PC-9 (cell line): ENCODE measurements at regions not wholly inside any gene's neighbourhood (a gene's known extent, or its start where the extent isn't known, plus 50 kb on each side); places are given as distances from the start of the nearest gene placed in this dataset.

Experiments used
- BruUV-seq: library from RNA; stranded (reverse); fragments of 400-500 nt; replicated peaks from 2 replicates; lab custom pipeline; 2021; lab: Mats Ljungman, UMichigan
- CTCF ChIA-PET: fragments of 300-600 bp; sonication (Branson Sonifier 250); formaldehyde crosslinking; loops from one replicate; lab custom pipeline; 2022; ENCODE audit warnings: antibody characterized with exemption; lab: Charles Lee
- POLR2A ChIA-PET: fragments of 300-600 bp; sonication (Branson Sonifier 250); formaldehyde crosslinking; loops from one replicate; lab custom pipeline; 2022; ENCODE audit warnings: antibody characterized with exemption; ENCODE audit not compliant: unreplicated experiment; lab: Charles Lee
- DNase-seq, 2 experiments: peaks; one replicate each; pipeline versions ENCODE4 v3.0.0 to v3.0.0-alpha.2; 2015 to 2022; ENCODE audit warnings: mixed read lengths in 1 of 2
- H2AFZ ChIP-seq: fragments of 200-600 bp; sonication (generic); 2 replicates; pipeline ENCODE4 v1.8.1; 2017; ENCODE audit warnings: antibody characterized with exemption
- H3F3A ChIP-seq: fragments of 200-600 bp; sonication (generic); 2 replicates; pipeline ENCODE4 v1.8.1; 2017; ENCODE audit warnings: antibody characterized with exemption, mild to moderate bottlenecking, low read depth; ENCODE audit not compliant: insufficient read depth
- H3K27ac ChIP-seq: fragments of 200-600 bp; sonication (generic); 2 replicates; pipeline ENCODE4 v1.6.1; 2016; ENCODE audit warnings: mixed run types
- H3K27me3 ChIP-seq: fragments of 200-600 bp; sonication (generic); 2 replicates; pipeline ENCODE4 v1.6.1; 2016; ENCODE audit warnings: low read depth, mixed run types; ENCODE audit not compliant: insufficient read depth
- H3K36me3 ChIP-seq: fragments of 200-600 bp; sonication (generic); 2 replicates; pipeline ENCODE4 v1.6.1; 2016; ENCODE audit warnings: low read depth, mixed run types
- H3K4me1 ChIP-seq: fragments of 200-600 bp; sonication (generic); replicated peaks from 2 replicates; pipeline ENCODE4 v1.6.1; 2016; ENCODE audit warnings: mixed run types; ENCODE audit not compliant: insufficient read depth
- H3K4me2 ChIP-seq: fragments of 200-600 bp; sonication (generic); 2 replicates; pipeline ENCODE4 v1.6.1; 2017; ENCODE audit warnings: mixed run types
- H3K4me3 ChIP-seq: fragments of 200-600 bp; sonication (generic); 2 replicates; pipeline ENCODE4 v1.6.1; 2016; ENCODE audit warnings: mixed run types
- H3K79me2 ChIP-seq: fragments of 200-600 bp; sonication (generic); 2 replicates; pipeline ENCODE4 v1.6.1; 2017; ENCODE audit warnings: low read depth, mixed run types
- H3K9me2 ChIP-seq: fragments of 200-600 bp; sonication (generic); 2 replicates; pipeline ENCODE4 v1.8.1; 2017; ENCODE audit warnings: mild to moderate bottlenecking; ENCODE audit not compliant: insufficient read depth
- H3K9me3 ChIP-seq: fragments of 200-600 bp; sonication (generic); 2 replicates; pipeline ENCODE4 v1.8.1; 2016; ENCODE audit warnings: low read depth; ENCODE audit not compliant: insufficient read depth
- H4K20me1 ChIP-seq: fragments of 200-600 bp; sonication (generic); 2 replicates; pipeline ENCODE4 v1.8.1; 2017; ENCODE audit not compliant: insufficient read depth
- CTCF ChIP-seq: fragments of 200-600 bp; sonication (generic); conservative IDR thresholded peaks from 2 replicates; pipeline ENCODE4 v1.6.1; 2017; ENCODE audit warnings: mixed run types, antibody characterized with exemption, mild to moderate bottlenecking, moderate library complexity
- EZH2 ChIP-seq: fragments of 200-600 bp; sonication (generic); IDR thresholded peaks from 2 replicates; pipeline ENCODE4 v1.8.0; 2017; ENCODE audit warnings: antibody characterized with exemption, low read depth
- intact Hi-C: fragments of 100-400 bp; cut with micrococcal nuclease; formaldehyde crosslinking; loops from one replicate; pipeline ENCODE4 v1.10.0; 2022; ENCODE audit not compliant: unreplicated experiment

- Histone ChIP-seq H3K27me3 (no peaks in the 10 kb centered on the region; the same call in 1 of the 2 replicates), H3K79me2 (no peaks in the 10 kb centered on the region), H3K4me1 (no peaks in the 10 kb centered on the region), H3F3A (no peaks in the 10 kb centered on the region), H4K20me1 (no peaks in the 10 kb centered on the region), H3K9me3 (no peaks in the 10 kb centered on the region), H3K9me2 (no peaks in the 10 kb centered on the region), H3K4me3 (no peak overlapping the region), H2AFZ (no peak overlapping the region), H3K27ac (no peak overlapping the region), H3K36me3 (no peaks in the 10 kb centered on the region), H3K4me2 (no peak overlapping the region)
- POLR2A ChIA-PET: no interaction called here
- CTCF ChIA-PET: no interaction called here
- DNase-seq: no peak
- no peak for TF ChIP-seq CTCF
- TF ChIP-seq EZH2: no peak
- no TSS peak for BruUV-seq
- intact Hi-C loops: no loop called here
Observed at GRCh38 chr10:131480066-131480465, 168.5 kb upstream of the TCERG1L start.

- Histone ChIP-seq H3K27ac (no peak overlapping the region), H4K20me1 (no peaks in the 10 kb centered on the region), H2AFZ (no peak overlapping the region), H3K36me3 (no peaks in the 10 kb centered on the region), H3K27me3 (no peaks in the 10 kb centered on the region; the same call in 1 of the 2 replicates), H3K4me3 (no peak overlapping the region), H3F3A (no peaks in the 10 kb centered on the region), H3K79me2 (no peaks in the 10 kb centered on the region), H3K9me3 (no peaks in the 10 kb centered on the region), H3K4me1 (no peaks in the 10 kb centered on the region), H3K9me2 (no peaks in the 10 kb centered on the region), H3K4me2 (no peak overlapping the region)
- POLR2A ChIA-PET: no interaction called here
- DNase-seq: no peak
- BruUV-seq: no TSS peak
- intact Hi-C loops: no loop called here
- CTCF ChIA-PET: no interaction called here
- TF ChIP-seq CTCF (no peak), EZH2 (no peak)
Observed at GRCh38 chr10:131480861-131481260, 169.3 kb upstream of the TCERG1L start.

- intact Hi-C loops: no loop called here
- Histone ChIP-seq H3K4me1 (no peaks in the 10 kb centered on the region), H3K9me3 (peaks cover 4% of the 10 kb centered on the region), H3K79me2 (no peaks in the 10 kb centered on the region), H3F3A (peaks cover 4% of the 10 kb centered on the region; the same call in 1 of the 2 replicates), H3K9me2 (no peaks in the 10 kb centered on the region), H3K36me3 (no peaks in the 10 kb centered on the region), H3K27ac (no peak overlapping the region), H3K27me3 (no peaks in the 10 kb centered on the region), H4K20me1 (no peaks in the 10 kb centered on the region), H2AFZ (no peak overlapping the region), H3K4me3 (no peak overlapping the region), H3K4me2 (no peak overlapping the region)
- POLR2A ChIA-PET: no interaction called here
- DNase-seq: no peak
- CTCF ChIA-PET: no interaction called here
- TF ChIP-seq CTCF (no peak), EZH2 (no peak)
- no TSS peak for BruUV-seq
Observed at GRCh38 chr10:131485732-131486131, 174.2 kb upstream of the TCERG1L start.
